ENCODE measurements at regions not wholly inside any gene's neighbourhood (a gene's known extent, or its start where the extent isn't known, plus 50 kb on each side); places are given as distances from the start of the nearest gene placed in this dataset.

GRCh38 chr14:81738946-81739659 is 205.4 kb upstream of the SEL1L start:
- no TSS peak for BruUV-seq (replicated peaks)
- Histone ChIP-seq H3K27me3 (ENCODE audit: control insufficient read depth, insufficient read depth, low read length) (no peaks in the 10 kb centered on the region), H3K4me1 (ENCODE audit: control insufficient read depth, insufficient read depth, low read length) (no peaks in the 10 kb centered on the region), H3K9me3 (ENCODE audit: control insufficient read depth, insufficient read depth, low read depth, low read length) (no peaks in the 10 kb centered on the region), H3K4me3 (ENCODE audit: low read depth in 2 of 2, low read length in 2 of 2) (no peak overlapping the region), H3K36me3 (ENCODE audit: control insufficient read depth, insufficient read depth, low read length) (no peaks in the 10 kb centered on the region), H3K27ac (ENCODE audit: low read length) (no peak overlapping the region)
- CTCF ChIA-PET, result no interaction called here
- in situ Hi-C loops (cut with HindIII; ENCODE audit: low pct_unique_long_range_greater_than_20kb, low sequenced_read_pairs), result no loop called here
- POLR2A ChIA-PET, result no interaction called here
- intact Hi-C loops (cut with micrococcal nuclease; ENCODE audit: unreplicated experiment), result no loop called here
- ATAC-seq, result no peak
- no peak for DNase-seq (ENCODE audit: low read depth, low spot score)
- TF ChIP-seq SIN3A (IDR thresholded peaks at IDR 0.05; ENCODE audit: borderline replicate concordance, insufficient read depth, low read depth, low read length) (no peak), POLR2AphosphoS5 (IDR thresholded peaks at IDR 0.05; ENCODE audit: low read depth, low read length) (no peak), TCF7L2 (IDR thresholded peaks at IDR 0.05; ENCODE audit: low read depth, low read length) (no peak), REST (IDR thresholded peaks at IDR 0.05; ENCODE audit: insufficient read depth in 1 of 2, low read depth in 2 of 2, low read length in 1 of 2) (no peak), CTCF (IDR thresholded peaks at IDR 0.05) (no peak)

GRCh38 chr14:81743605-81744004 is 210.0 kb upstream of the SEL1L start:
- TF ChIP-seq TCF7L2 (IDR thresholded peaks at IDR 0.05; ENCODE audit: low read depth, low read length) (no peak), REST (IDR thresholded peaks at IDR 0.05; ENCODE audit: insufficient read depth in 1 of 2, low read depth in 2 of 2, low read length in 1 of 2) (no peak), CTCF (IDR thresholded peaks at IDR 0.05) (no peak), SIN3A (IDR thresholded peaks at IDR 0.05; ENCODE audit: borderline replicate concordance, insufficient read depth, low read depth, low read length) (no peak), POLR2AphosphoS5 (IDR thresholded peaks at IDR 0.05; ENCODE audit: low read depth, low read length) (no peak)
- ATAC-seq (no peak), DNase-seq (ENCODE audit: low read depth, low spot score) (no peak)
- no peak overlapping the region for H3K4me3 ChIP-seq (ENCODE audit: low read depth in 2 of 2, low read length in 2 of 2)
- BruUV-seq (replicated peaks), result no TSS peak
- H3K36me3 ChIP-seq (ENCODE audit: control insufficient read depth, insufficient read depth, low read length), result no peaks in the 10 kb centered on the region
- no peaks in the 10 kb centered on the region for H3K9me3 ChIP-seq (ENCODE audit: control insufficient read depth, insufficient read depth, low read depth, low read length)
- no peaks in the 10 kb centered on the region for H3K4me1 ChIP-seq (ENCODE audit: control insufficient read depth, insufficient read depth, low read length)
- intact Hi-C loops (cut with micrococcal nuclease; ENCODE audit: unreplicated experiment), result no loop called here
- CTCF ChIA-PET, result no interaction called here
- POLR2A ChIA-PET, result no interaction called here
- in situ Hi-C loops (cut with HindIII; ENCODE audit: low pct_unique_long_range_greater_than_20kb, low sequenced_read_pairs), result no loop called here
- H3K27me3 ChIP-seq (ENCODE audit: control insufficient read depth, insufficient read depth, low read length), result no peaks in the 10 kb centered on the region
- H3K27ac ChIP-seq (ENCODE audit: low read length), result no peak overlapping the region
